B cell (primary cell): ENCODE measurements at regions not wholly inside any gene's neighbourhood (a gene's known extent, or its start where the extent isn't known, plus 50 kb on each side); places are given as distances from the start of the nearest gene placed in this dataset.

Experiments
- ATAC-seq: fragments of 200-7000 bp; cut with Tn5 transposase; one replicate; pipeline ENCODE4 v1.10.0; 2021; ENCODE audit warnings: low read depth, mild to moderate bottlenecking, moderate number of reproducible peaks, moderate library complexity
- CTCF ChIA-PET: fragments of 350-600 bp; sonication (Branson Sonifier 250); formaldehyde crosslinking; loops from one replicate; lab custom pipeline; 2021; ENCODE audit warnings: antibody characterized with exemption, inconsistent platforms; lab: Charles Lee
- POLR2A ChIA-PET: fragments of 350-600 bp; sonication (Branson Sonifier 250); formaldehyde crosslinking; loops from one replicate; lab custom pipeline; 2021; ENCODE audit warnings: antibody characterized with exemption; lab: Charles Lee
- DNase-seq: peaks from one replicate; pipeline ENCODE4 v3.0.0; 2013
- H2AFZ ChIP-seq: 2 replicates; pipeline ENCODE4 v1.6.1; 2012; ENCODE audit warnings: mild to moderate bottlenecking, low read depth, low read length; ENCODE audit not compliant: insufficient read depth, poor library complexity, severe bottlenecking
- H3K27ac ChIP-seq, 2 donors: 1 replicate in 1 of 2; 2 replicates in 1 of 2; pipeline ENCODE4 v1.5.1; 2012 to 2013; ENCODE audit warnings: low read length in 2 of 2, mild to moderate bottlenecking in 2 of 2, moderate library complexity in 1 of 2
- H3K27me3 ChIP-seq, 4 experiments: fragments of 200-600 bp in 1 of 4; sonication (generic) in 1 of 4; replicated peaks in 1 of 4; 1 replicate in 2 of 4; 2 replicates in 2 of 4; pipeline versions ENCODE4 v1.6.1 to v1.7.0; 2013 to 2016; ENCODE audit warnings: low read length in 3 of 4, mild to moderate bottlenecking in 2 of 4, mixed read lengths in 1 of 4, moderate library complexity in 1 of 4; ENCODE audit not compliant: insufficient read depth in 4 of 4, control insufficient read depth in 3 of 4; ENCODE audit errors: control extremely low read depth in 1 of 4
- H3K36me3 ChIP-seq, 2 experiments: replicated peaks in 1 of 2; 1 replicate in 1 of 2; 2 replicates in 1 of 2; pipeline versions ENCODE4 v1.6.1 to v1.7.1; 2013; ENCODE audit warnings: low read length in 1 of 2; ENCODE audit not compliant: insufficient read depth in 2 of 2, control insufficient read depth in 1 of 2; ENCODE audit errors: control extremely low read depth in 1 of 2, extremely low read depth in 1 of 2
- H3K4me1 ChIP-seq, 2 donors: fragments of 200-600 bp in 1 of 2; sonication (generic) in 1 of 2; 1 replicate in 1 of 2; 2 replicates in 1 of 2; pipeline versions ENCODE4 v1.5.1 to v1.6.1; 2013 to 2017; ENCODE audit warnings: low read length in 2 of 2; ENCODE audit not compliant: control insufficient read depth in 2 of 2, insufficient read depth in 2 of 2
- H3K4me2 ChIP-seq: replicated peaks from 2 replicates; pipeline ENCODE3; 2012; ENCODE audit warnings: mild to moderate bottlenecking, low read depth, low read length; ENCODE audit not compliant: poor library complexity, severe bottlenecking
- H3K4me3 ChIP-seq, 5 experiments: fragments of 200-600 bp in 1 of 5; sonication (generic) in 1 of 5; 1 replicate in 3 of 5; 2 replicates in 2 of 5; pipeline versions ENCODE4 v1.5.1 to v1.7.0; 2011 to 2016; ENCODE audit warnings: low read length in 4 of 5, mild to moderate bottlenecking in 4 of 5, low read depth in 2 of 5, control low read depth in 1 of 5, moderate library complexity in 1 of 5; ENCODE audit not compliant: insufficient read depth in 1 of 5; ENCODE audit errors: control extremely low read depth in 1 of 5, extremely low read depth in 1 of 5
- H3K79me2 ChIP-seq: fragments of 200-600 bp; sonication (generic); one replicate; pipeline ENCODE4 v1.6.0; 2016; ENCODE audit warnings: low read length; ENCODE audit not compliant: control insufficient read depth, insufficient read depth
- H3K9ac ChIP-seq: fragments of 200-600 bp; sonication (generic); 2 replicates; pipeline ENCODE4 v1.6.1; 2017; ENCODE audit warnings: mild to moderate bottlenecking, low read length, moderate library complexity
- H3K9me3 ChIP-seq, 3 donors: one replicate each; pipeline versions ENCODE4 v1.6.1 to v1.7.1; 2013; ENCODE audit warnings: low read length in 2 of 3; ENCODE audit not compliant: control insufficient read depth in 2 of 3, insufficient read depth in 1 of 3; ENCODE audit errors: control extremely low read depth in 1 of 3
- H4K20me1 ChIP-seq: 2 replicates; pipeline ENCODE4 v1.6.0; 2012; ENCODE audit warnings: mild to moderate bottlenecking, low read length; ENCODE audit not compliant: insufficient read depth, control insufficient read depth, poor library complexity, severe bottlenecking
- H3K27ac Mint-ChIP-seq: one replicate; pipeline ENCODE4 v1.8.0; 2021; ENCODE audit warnings: mixed read lengths
- H3K27me3 Mint-ChIP-seq: one replicate; pipeline ENCODE4 v1.8.0; 2021; ENCODE audit warnings: mixed read lengths
- H3K4me1 Mint-ChIP-seq: one replicate; pipeline ENCODE4 v1.8.0; 2021; ENCODE audit warnings: mixed read lengths
- H3K4me3 Mint-ChIP-seq: one replicate; pipeline ENCODE4 v1.8.0; 2021; ENCODE audit warnings: mixed read lengths
- H3K9me3 Mint-ChIP-seq: one replicate; pipeline ENCODE4 v1.8.0; 2022; ENCODE audit warnings: mixed read lengths; ENCODE audit not compliant: insufficient read depth
- EZH2 ChIP-seq: IDR thresholded peaks from 2 replicates; pipeline ENCODE4 v1.6.1; 2012; ENCODE audit warnings: borderline replicate concordance, low read depth, mild to moderate bottlenecking, moderate library complexity, low read length; ENCODE audit not compliant: insufficient read depth, poor library complexity, severe bottlenecking
- WGBS: methylation state at CpG from one replicate; pipeline ENCODE4 v1.1.5; 2013; ENCODE audit warnings: missing lambda C conversion rate; ENCODE audit not compliant: insufficient coverage; 5-methylcytosine and 5-hydroxymethylcytosine counted together
- intact Hi-C: fragments of 100-400 bp; cut with micrococcal nuclease; formaldehyde crosslinking; loops from one replicate; pipeline ENCODE4 v1.10.0; 2022
- TF ChIP-seq, protein P1 (sequence below): fragments of 200-600 bp; IDR thresholded peaks from one replicate; pipeline ENCODE4 v1.8.0; 2022; ENCODE audit warnings: antibody characterized with exemption, mild to moderate bottlenecking

DNA sequence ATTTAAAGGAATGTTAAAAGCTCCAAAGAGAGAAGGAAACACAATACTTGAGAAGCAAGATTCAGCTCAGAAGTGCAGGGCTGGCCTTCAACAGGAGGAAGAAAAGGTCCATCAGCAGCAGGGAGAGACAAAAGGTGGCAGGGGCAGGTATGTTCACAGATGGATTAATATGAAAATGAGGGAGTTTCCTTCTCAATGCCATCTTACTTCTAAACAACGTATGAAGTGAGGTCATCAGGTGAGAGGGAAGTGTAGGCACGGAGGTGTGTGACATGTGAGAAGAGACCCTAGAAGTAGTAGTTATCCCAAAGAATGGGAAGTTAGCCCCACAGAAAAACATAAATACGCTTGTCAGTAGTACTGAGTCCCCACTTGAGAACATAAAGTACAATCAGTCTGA, 122.5 kb downstream of the CCER1 start:
- Histone ChIP-seq H3K9me3 (no peaks in the 10 kb centered on the region), H3K36me3 (no peaks in the 10 kb centered on the region), H2AFZ (no peak overlapping the region), H4K20me1 (no peaks in the 10 kb centered on the region), H3K9ac (no peak overlapping the region), H3K4me2 (no peak overlapping the region), H3K27ac (no peak overlapping the region), H3K4me1 (no peaks in the 10 kb centered on the region), H3K27me3 (no peaks in the 10 kb centered on the region), H3K4me3 (no peak overlapping the region), H3K79me2 (no peaks in the 10 kb centered on the region)
- H3K27ac Mint-ChIP-seq = no peak overlapping the region
- H3K4me1 Mint-ChIP-seq = peaks cover 9% of the 10 kb centered on the region
- WGBS = no CpG with 5 or more reads among the region's 3 CpGs
- no peak for DNase-seq
- TF ChIP-seq EZH2 = no peak
- TF ChIP-seq, protein P1, sequence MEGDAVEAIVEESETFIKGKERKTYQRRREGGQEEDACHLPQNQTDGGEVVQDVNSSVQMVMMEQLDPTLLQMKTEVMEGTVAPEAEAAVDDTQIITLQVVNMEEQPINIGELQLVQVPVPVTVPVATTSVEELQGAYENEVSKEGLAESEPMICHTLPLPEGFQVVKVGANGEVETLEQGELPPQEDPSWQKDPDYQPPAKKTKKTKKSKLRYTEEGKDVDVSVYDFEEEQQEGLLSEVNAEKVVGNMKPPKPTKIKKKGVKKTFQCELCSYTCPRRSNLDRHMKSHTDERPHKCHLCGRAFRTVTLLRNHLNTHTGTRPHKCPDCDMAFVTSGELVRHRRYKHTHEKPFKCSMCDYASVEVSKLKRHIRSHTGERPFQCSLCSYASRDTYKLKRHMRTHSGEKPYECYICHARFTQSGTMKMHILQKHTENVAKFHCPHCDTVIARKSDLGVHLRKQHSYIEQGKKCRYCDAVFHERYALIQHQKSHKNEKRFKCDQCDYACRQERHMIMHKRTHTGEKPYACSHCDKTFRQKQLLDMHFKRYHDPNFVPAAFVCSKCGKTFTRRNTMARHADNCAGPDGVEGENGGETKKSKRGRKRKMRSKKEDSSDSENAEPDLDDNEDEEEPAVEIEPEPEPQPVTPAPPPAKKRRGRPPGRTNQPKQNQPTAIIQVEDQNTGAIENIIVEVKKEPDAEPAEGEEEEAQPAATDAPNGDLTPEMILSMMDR = no peak
- no peak overlapping the region for H3K4me3 Mint-ChIP-seq
- intact Hi-C loops = no loop called here
- no peaks in the 10 kb centered on the region for H3K9me3 Mint-ChIP-seq
- ChIA-PET POLR2A (no interaction called here), CTCF (no interaction called here)
- no peak for ATAC-seq
- H3K27me3 Mint-ChIP-seq = no peaks in the 10 kb centered on the region

DNA sequence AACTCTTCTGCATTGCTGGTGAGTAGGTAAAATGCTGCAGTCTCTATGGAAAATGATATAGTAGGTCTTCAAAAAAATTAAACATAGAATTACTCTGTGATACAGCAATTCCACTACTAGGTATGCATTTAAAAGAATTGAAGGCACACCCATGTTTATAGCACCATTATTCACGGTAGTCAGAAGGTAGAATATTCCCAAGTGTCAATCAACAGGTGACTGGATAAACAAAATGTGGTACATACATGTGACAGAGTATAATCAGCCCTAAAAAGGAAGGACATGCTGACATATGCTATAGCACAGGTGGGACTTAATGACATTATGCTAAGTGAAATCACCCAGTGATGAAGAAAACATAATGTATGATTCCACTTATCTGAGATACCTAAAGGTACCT, 123.3 kb downstream of the CCER1 start:
- Mint-ChIP-seq H3K4me1 (peaks cover 9% of the 10 kb centered on the region), H3K27ac (no peak overlapping the region)
- WGBS = no CpG with 5 or more reads among the region's 1 CpG

More for the DNA sequence above, 123.3 kb downstream of the CCER1 start:
- intact Hi-C loops = no loop called here
- Histone ChIP-seq H3K27ac (no peak overlapping the region), H3K79me2 (no peaks in the 10 kb centered on the region), H3K27me3 (no peaks in the 10 kb centered on the region), H3K4me2 (no peak overlapping the region), H2AFZ (no peak overlapping the region), H3K36me3 (no peaks in the 10 kb centered on the region), H3K9ac (no peak overlapping the region), H4K20me1 (no peaks in the 10 kb centered on the region), H3K4me3 (no peak overlapping the region), H3K9me3 (no peaks in the 10 kb centered on the region), H3K4me1 (no peaks in the 10 kb centered on the region)
- Mint-ChIP-seq H3K9me3 (no peaks in the 10 kb centered on the region), H3K4me3 (no peak overlapping the region), H3K27me3 (no peaks in the 10 kb centered on the region)
- POLR2A ChIA-PET = no interaction called here
- CTCF ChIA-PET = no interaction called here
- DNase-seq (no peak), ATAC-seq (no peak)
- no peak for TF ChIP-seq EZH2
- TF ChIP-seq, protein P1 = no peak
